ENCODE measurements at regions not wholly inside any gene's neighbourhood (a gene's known extent, or its start where the extent isn't known, plus 50 kb on each side); places are given as distances from the start of the nearest gene placed in this dataset.

DNA sequence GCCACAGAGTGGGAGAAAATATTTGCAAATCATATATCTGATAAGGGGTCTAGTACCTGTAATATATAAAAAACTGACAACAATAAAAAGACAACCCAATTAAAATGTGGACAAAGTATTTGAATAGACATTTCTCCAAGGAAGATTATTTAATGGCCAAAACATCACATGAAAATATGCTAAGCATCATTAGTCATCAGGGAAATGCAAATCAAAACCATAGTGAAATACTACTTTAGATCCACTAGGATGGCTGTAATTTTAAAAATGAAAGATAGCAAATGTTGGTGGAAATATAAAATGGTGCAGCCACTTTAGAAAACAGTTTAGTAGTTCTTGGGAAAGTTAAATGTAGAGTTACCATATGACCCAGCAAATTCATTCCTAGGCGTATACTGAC is 118.7 kb upstream of the KIF26B start:
- TF ChIP-seq POLR2AphosphoS5 (IDR thresholded peaks at IDR 0.05) (no peak), POLR2A (IDR thresholded peaks at IDR 0.05) (no peak), EP300 (IDR thresholded peaks at IDR 0.05) (no peak)
- TF ChIP-seq, protein P1, sequence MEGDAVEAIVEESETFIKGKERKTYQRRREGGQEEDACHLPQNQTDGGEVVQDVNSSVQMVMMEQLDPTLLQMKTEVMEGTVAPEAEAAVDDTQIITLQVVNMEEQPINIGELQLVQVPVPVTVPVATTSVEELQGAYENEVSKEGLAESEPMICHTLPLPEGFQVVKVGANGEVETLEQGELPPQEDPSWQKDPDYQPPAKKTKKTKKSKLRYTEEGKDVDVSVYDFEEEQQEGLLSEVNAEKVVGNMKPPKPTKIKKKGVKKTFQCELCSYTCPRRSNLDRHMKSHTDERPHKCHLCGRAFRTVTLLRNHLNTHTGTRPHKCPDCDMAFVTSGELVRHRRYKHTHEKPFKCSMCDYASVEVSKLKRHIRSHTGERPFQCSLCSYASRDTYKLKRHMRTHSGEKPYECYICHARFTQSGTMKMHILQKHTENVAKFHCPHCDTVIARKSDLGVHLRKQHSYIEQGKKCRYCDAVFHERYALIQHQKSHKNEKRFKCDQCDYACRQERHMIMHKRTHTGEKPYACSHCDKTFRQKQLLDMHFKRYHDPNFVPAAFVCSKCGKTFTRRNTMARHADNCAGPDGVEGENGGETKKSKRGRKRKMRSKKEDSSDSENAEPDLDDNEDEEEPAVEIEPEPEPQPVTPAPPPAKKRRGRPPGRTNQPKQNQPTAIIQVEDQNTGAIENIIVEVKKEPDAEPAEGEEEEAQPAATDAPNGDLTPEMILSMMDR (IDR thresholded peaks at IDR 0.05): no peak

Measured in stomach (tissue), 4 donors.